GM12875 (cell line): ENCODE measurements at regions not wholly inside any gene's neighbourhood (a gene's known extent, or its start where the extent isn't known, plus 50 kb on each side); places are given as distances from the start of the nearest gene placed in this dataset.

ENCODE experiments used
- H3K4me3 ChIP-seq: one replicate; pipeline ENCODE4 v1.5.1; 2011; ENCODE audit warnings: low read depth, low read length, control low read depth
- TF ChIP-seq, protein P1 (sequence below): IDR thresholded peaks from 2 replicates; pipeline ENCODE4 v1.5.1; 2011; ENCODE audit warnings: low read depth, mild to moderate bottlenecking, control low read depth, inconsistent platforms, low read length, moderate library complexity, borderline replicate concordance; ENCODE audit not compliant: insufficient read depth

DNA sequence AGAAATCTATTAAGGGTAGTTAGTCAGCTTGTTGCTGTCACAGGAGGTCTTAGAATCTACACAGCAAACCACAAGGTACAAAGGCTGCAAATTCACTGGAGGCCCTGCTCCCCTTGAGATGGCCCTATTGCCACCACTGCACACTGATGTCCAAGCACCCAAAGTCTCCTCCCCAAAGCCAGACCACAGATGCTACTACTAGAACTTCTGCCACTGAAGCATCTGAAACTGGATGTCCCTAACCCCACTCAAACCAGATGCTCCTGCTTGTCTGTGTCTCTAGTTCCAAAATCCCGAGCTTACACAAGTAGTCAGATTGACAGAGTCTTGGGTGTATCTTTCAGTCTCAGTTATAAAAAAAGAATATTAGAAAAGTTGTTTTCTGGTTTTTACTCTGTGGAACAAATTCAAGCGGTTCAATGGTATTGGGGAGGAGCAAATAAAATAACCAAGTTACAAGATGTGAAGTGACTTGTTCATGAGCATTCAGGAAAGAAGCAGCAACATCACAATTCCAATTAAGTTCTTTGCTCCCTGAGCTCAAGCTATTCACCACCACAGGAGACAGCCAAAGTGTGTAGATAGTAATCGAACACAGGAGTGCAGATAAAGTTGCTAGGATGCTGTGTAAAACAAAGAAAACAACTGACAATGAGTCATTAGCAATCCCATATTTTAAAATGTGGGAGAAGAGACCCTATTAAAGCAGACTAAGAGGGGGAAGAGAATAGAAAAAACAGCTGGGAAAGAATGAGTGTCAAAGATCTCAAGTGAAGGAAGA is 352.3 kb downstream of the PDGFC start:
- TF ChIP-seq, protein P1, sequence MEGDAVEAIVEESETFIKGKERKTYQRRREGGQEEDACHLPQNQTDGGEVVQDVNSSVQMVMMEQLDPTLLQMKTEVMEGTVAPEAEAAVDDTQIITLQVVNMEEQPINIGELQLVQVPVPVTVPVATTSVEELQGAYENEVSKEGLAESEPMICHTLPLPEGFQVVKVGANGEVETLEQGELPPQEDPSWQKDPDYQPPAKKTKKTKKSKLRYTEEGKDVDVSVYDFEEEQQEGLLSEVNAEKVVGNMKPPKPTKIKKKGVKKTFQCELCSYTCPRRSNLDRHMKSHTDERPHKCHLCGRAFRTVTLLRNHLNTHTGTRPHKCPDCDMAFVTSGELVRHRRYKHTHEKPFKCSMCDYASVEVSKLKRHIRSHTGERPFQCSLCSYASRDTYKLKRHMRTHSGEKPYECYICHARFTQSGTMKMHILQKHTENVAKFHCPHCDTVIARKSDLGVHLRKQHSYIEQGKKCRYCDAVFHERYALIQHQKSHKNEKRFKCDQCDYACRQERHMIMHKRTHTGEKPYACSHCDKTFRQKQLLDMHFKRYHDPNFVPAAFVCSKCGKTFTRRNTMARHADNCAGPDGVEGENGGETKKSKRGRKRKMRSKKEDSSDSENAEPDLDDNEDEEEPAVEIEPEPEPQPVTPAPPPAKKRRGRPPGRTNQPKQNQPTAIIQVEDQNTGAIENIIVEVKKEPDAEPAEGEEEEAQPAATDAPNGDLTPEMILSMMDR = no peak

DNA sequence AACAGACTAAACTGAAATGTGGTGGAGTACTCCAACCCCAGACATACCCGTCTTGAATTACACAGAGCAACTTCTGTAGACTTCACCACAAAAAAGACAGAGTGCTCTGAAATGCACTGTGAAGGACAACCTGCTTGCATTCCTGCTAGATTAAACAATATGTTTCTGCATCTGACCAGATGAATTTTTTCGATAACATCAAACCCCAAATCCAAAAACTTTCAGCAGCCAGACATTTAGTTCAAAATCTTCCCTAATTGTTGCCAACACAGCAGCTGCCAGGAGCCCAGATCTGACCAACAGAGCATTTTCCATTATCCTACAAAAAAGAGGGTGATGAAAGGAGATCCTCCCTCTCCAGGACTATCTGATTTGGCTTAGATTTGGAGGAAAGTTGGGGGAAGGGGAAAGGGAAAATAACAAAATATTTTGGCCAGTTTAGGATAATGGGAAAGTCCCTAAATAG is 356.5 kb downstream of the PDGFC start:
- TF ChIP-seq, protein P1 = no peak
- no peak overlapping the region for H3K4me3 ChIP-seq

More for the DNA sequence above, 352.3 kb downstream of the PDGFC start:
- H3K4me3 ChIP-seq = no peak overlapping the region

DNA sequence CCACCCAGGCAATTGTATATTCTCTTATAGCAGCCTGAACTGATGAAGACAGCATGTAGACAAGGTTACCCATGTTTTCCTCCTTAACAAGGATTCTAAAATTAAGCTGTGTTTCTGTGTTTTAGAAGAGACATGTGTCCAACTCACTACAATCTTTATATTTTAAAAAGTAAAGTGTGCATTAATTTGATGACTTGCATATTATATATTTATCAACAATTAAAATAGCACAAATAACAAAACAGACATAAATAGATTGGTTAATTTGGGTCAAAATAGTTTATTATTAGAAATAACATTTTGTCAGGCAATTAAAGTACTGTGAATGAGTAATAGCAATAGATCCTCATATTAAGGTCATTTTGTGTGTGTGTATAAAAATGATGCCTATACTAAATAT is 357.1 kb downstream of the PDGFC start:
- TF ChIP-seq, protein P1 = no peak
- no peak overlapping the region for H3K4me3 ChIP-seq

DNA sequence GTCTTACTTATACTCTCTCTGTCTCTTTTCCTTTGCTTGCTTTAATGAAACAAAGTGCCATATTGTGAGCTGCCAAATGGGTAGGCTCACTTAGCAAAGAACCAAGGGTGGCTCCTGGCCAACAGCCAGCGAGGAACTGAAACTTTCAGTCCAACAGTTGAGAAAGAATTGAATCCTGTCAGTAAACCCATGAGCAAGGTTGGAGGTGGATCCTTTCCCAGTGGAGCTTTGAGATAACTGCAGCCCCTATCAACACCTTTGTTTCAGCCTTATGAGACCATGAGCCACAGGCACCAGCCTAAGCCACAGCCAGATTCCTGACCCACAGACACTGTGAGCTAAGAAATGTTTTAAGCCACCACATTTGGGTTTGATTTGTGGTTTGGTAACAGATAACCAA is 362.2 kb downstream of the PDGFC start:
- no peak overlapping the region for H3K4me3 ChIP-seq
- TF ChIP-seq, protein P1 = no peak

DNA sequence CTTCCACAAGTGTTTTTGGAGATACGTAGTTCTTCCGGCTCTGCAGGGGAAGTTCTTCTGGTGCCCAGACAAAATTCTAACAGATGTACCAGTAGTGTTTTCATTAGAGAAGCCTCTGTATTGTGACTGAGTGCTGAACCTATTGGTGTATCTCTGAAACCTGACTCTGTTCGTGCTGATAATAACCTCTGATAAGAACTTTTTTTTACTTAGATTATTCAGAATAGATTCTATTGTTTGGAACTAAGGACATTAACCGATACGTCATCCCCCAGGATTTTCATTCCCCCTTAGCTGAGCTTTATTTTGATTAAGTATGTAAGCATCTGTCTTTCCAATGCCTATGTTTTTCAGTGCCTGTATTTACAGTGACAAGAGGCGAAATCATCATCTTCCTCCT is 362.9 kb downstream of the PDGFC start:
- H3K4me3 ChIP-seq = no peak overlapping the region
- TF ChIP-seq, protein P1 = no peak

DNA sequence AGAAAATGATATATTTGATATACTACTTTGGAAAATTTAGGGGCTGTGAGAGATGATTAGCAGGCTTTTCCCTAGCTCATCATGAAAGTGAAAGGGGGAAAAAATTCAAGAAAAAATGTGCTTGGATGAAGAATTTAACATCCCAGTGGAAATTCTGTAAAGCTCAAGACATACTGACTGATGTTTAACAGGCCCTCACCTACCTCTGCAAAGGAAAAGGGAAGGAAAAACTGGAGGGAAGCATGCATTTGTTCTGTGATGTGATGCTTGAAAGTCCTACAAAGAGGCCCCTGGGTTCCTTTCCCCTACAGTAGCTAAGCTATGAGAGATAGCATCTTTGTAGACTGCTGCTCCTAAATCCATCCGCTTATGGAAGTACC is 364.1 kb downstream of the PDGFC start:
- TF ChIP-seq, protein P1 = no peak

DNA sequence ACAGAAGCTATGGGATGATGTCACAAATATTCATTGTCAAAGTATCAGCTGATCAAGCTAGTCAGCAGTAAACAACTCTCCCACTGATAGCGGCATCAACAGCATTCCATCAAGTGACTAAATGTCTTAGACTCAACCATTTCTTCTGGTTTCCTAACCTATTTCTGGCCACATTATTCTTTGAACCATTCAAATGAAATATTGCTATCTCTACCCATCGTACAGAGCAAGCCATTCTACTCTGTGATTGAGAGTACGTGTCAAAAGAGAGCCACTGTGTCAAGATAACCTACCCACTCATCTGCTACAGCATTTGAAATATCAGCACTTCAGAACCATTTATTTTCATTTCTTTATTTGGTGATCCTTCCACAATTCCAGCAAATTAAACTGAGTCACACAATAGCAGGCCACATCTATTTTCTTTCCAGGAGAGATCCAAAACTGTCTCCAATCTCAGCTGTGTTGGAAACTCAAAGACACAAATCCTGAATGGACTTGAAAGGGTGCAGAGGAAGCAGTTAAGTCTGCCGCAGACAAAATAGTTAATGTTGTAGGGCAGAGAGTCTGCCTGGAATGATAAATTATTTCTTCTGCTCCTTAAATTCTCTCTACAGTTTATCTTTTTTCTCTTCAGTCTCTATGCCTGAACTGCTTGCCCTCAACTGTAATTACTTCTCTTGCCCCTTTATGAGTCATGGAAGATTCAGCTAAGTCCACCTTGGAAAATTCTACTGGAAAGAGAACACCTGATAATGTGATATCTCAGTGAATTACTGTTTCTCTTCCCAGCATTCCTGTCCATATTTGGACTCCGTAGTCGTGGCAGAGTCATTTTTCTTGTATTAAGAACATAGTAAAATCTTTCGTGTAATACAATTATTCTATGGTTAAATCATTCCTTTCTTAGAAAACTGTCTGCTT is 364.8 kb downstream of the PDGFC start:
- TF ChIP-seq, protein P1 = no peak
- no peak overlapping the region for H3K4me3 ChIP-seq

More for the DNA sequence above, 364.1 kb downstream of the PDGFC start:
- H3K4me3 ChIP-seq = no peak overlapping the region
